ENCODE measurements at regions not wholly inside any gene's neighbourhood (a gene's known extent, or its start where the extent isn't known, plus 50 kb on each side); places are given as distances from the start of the nearest gene placed in this dataset.

DNA sequence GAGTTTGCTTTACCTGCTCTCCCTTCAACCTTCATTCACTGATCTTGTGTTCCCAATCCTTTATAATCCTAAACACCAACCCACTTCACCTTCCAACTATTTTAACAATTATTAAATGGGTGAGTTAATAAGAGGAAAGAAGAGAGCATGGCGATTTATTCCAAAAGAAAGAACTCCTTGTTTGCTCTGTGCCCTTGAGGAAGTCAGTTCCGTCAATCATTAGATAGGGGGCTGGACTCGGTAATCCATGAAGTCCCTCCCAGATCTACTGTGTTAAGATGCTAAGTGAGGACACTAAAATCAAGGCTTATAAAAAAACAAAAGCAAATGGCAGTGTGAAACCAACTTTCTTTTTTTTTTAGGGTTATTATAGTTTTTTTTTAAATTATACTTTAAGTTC lies 589.9 kb downstream of the XIRP2 start:
- DNase-seq (ENCODE audit: extremely low spot score, insufficient read length, low read depth), result no peak
- no peak for FAIRE-seq

DNA sequence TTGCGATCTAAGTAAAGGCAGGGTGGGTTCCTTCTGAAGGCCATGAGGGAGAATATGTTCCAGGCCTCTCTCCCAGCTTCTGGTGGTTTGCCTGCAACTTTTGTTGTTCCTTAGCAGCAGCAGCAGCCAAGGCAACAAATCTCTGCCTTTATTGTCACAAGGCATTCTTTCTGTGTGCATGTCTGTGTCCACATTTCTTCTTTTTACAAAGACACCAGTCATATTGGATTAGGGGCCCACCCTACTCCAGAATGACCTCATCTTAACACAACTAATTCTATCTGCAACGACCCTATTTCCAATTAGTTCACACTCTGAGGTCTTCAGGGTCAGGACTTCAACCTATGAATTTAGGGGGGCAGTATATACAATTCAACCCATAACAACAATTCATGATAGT lies 587.5 kb downstream of the XIRP2 start:
- FAIRE-seq, result no peak
- DNase-seq (ENCODE audit: extremely low spot score, insufficient read length, low read depth), result no peak

DNA sequence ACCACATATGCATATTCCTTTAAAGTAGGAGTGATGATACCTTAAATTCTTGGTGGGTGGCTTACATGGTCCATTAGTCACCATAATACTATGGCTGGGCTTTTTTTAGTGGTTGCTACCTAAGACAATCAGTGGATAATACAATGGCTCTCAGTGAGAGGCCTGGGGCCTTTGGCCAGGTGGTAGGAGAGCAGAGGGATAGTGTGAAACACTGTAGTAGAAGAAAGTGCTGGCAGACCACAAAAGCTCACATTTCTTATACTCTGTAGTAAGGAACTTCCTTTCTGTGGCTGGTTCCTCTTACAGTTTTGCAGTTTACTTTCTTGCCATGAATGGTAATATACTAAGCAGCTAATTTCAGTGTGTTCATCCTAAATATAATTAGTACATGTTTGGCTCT lies 583.5 kb downstream of the XIRP2 start:
- DNase-seq (ENCODE audit: extremely low spot score, insufficient read length, low read depth), result no peak
- FAIRE-seq, result no peak

DNA sequence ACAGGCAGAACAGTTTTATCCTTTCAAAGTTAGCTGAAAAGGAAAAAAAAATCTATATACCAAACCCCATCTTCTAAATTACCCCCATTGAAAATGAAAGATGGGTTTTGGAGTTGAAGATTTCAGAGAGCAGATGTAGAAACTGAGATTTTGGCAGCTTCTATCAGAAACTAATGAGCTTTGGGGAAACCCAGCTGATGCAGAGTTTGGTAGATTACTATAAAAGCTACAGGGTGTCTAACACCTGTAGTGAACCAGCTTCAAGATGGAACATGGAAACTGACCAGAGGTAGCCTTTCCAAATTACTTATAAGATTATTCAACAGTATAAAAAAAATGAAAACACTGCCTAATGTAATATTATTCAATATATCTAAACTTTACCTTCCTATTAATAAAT lies 583.1 kb downstream of the XIRP2 start:
- DNase-seq (ENCODE audit: extremely low spot score, insufficient read length, low read depth) (no peak), FAIRE-seq (no peak)

DNA sequence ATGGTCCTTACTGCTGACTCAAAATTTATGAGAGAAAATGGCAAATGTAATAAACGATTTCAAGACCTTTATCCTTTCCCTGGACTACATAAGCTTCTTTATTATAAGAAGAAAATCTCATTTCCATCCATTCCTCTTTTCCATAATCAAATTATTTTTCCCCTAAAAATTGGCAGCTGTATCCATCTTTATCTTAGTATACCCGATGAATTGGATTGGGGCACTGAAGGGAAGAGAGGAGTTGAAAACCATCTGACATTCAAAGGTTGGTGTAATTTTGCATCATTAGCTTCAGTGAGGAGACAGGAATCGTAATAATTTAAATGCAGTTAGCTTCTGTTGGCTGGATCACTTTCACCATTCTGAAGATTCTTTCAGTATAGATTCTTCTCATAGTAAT lies 574.1 kb downstream of the XIRP2 start:
- FAIRE-seq (no peak), DNase-seq (ENCODE audit: extremely low spot score, insufficient read length, low read depth) (no peak)

DNA sequence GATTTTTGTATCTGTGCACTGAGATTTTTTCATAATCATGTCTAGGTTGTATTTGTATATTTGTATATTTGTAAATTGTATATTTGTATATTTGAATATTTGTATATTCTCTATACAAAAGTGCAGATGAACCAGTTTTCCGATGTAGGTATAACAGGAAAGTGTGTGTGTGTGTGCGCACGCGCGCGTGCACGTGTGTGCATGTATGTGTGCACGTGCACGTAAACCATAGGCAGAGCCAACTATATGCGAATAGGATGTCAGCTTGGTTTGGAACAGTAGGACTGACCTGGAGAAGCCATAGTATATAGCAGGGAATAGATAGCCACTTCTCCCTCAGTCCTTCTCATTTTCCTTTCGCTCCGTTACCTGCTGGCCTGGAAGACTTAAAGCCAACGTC lies 565.8 kb downstream of the XIRP2 start:
- no peak for DNase-seq (ENCODE audit: extremely low spot score, insufficient read length, low read depth)
- FAIRE-seq, result no peak

DNA sequence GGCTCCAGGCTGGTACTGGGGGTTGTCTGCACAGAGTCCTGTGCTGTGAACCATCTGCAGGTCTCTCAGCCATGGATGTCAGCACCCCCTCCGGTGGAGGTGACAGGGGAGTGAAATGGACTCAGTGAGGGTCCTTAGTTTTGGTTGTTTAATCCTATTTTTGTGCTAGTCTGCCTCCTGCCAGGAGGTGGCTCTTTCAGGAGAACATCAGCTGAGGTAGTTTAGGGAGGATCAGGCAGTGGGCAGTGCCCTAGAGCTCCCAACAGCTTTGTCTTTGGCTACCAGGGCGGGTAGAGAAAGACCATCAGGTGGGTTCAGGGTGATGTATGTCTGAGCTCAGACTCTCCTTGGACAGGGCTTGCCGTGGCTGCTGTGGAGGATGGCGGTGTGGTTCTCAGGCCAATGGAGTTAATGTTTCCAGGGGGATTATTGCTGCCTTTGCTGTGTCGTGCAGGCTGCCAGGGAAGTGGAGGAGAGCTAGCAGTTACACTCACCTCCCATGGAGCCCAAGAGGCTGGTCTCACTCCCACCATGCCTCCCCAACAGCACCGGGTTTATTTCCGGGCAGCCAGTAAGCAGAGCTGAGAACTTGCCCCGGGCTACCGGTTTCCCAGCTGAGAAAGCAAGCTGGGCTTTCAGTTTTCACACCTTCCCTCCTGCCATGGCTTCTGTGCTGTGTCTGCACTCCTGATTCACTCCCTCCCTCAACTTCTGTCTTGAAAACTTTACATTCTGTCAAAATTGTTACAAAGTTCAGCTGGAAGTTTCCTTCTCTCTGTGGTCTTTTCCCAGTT lies 563.4 kb downstream of the XIRP2 start:
- no peak for FAIRE-seq
- DNase-seq (ENCODE audit: extremely low spot score, insufficient read length, low read depth), result no peak

DNA sequence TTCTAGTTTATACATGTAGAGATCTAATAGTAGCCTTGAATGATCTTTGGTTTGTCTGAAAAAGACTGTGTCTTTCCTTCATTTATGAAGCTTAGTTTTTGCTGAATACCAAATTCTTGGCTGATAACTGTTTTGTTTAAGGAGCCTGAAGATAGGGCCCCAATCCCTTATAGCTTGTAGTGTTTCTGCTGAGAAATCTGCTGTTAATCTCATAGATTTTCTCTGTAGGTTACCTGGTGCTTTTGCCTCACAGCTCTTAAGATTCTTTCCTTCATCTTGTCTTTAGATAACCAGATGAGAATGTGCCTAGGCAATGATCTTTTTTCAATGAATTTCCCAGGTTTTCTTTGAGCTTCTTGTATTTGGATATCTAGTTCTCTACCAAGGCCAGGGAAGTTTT lies 562.1 kb downstream of the XIRP2 start:
- no peak for DNase-seq (ENCODE audit: extremely low spot score, insufficient read length, low read depth)
- FAIRE-seq, result no peak

DNA sequence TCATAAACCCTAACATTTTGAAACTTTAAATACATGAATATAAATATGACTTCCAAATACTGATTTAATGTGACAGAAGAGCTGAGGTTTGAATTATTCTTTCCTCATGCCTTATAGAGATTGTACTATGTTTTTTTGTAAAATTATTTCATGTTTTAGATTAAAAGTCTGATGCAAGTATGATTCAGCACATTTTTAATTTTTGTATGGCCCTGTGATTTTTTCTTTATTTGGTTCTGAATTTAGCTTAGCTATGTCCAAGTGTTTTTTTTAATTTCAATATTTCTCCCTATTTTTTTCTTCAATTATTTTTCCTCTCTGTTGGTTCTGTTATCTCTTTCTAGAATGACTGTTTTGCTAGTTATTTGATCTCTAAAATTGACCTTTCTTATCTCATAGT lies 552.1 kb downstream of the XIRP2 start:
- DNase-seq (ENCODE audit: extremely low spot score, insufficient read length, low read depth) (no peak), FAIRE-seq (no peak)

DNA sequence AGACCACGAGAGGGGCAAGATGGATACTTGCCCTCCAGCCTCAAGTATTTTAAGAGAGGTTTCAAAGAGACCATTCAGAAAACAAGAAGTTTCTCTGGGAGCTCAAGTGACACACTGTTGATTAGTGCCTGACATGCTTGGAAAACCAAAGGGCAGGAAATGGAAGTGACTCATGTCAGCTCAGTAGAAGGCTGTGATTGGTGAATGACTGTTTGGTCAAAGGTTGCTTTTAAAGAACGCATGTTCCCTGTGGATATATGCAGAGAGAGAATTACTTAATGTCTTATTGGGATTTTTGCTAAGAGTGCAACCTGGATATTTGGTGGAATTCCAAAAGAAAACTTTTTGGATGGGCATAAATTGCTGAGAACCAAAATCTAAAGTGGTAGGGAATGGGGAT lies 549.9 kb downstream of the XIRP2 start:
- DNase-seq (ENCODE audit: extremely low spot score, insufficient read length, low read depth) (no peak), FAIRE-seq (no peak)

DNA sequence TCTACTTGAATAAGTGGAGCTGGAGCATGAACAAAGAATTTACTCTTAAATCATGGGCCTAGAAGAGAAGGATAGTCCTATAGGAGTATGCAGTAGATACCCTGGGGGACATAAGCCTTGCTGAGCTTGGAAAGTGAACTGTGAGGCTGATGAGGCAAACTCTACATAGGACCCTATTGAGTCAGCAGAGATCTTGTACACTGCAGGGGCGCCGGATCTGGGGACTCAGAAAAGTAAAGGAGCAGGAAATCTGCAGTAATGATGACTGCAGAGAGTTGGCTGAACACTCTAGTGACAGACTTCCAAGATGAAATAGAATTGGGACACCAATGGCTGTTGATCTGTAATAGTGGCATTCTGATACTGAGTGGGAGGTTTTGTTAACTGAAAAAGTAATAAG lies 543.7 kb downstream of the XIRP2 start:
- DNase-seq (ENCODE audit: extremely low spot score, insufficient read length, low read depth) (no peak), FAIRE-seq (no peak)

DNA sequence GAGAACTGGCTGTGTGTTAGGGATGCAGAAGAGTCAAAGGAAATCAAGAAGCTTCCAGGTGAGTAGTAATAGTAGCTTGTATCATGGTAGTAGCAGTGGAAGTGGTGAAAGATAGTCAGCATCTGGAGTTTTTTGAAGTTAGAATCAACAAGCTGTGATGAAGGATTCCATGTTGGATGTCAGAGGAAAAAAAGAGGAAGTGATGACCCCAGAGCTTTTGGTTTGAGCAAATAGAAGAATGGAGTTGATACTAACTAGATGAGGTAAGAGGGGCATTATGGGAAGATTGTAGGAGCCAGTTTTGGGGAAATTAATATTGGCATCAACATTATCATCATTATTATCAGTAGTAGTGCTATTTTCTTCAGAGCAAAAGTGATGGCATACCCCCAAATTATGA lies 542.2 kb downstream of the XIRP2 start:
- FAIRE-seq, result no peak
- DNase-seq (ENCODE audit: extremely low spot score, insufficient read length, low read depth), result no peak

DNA sequence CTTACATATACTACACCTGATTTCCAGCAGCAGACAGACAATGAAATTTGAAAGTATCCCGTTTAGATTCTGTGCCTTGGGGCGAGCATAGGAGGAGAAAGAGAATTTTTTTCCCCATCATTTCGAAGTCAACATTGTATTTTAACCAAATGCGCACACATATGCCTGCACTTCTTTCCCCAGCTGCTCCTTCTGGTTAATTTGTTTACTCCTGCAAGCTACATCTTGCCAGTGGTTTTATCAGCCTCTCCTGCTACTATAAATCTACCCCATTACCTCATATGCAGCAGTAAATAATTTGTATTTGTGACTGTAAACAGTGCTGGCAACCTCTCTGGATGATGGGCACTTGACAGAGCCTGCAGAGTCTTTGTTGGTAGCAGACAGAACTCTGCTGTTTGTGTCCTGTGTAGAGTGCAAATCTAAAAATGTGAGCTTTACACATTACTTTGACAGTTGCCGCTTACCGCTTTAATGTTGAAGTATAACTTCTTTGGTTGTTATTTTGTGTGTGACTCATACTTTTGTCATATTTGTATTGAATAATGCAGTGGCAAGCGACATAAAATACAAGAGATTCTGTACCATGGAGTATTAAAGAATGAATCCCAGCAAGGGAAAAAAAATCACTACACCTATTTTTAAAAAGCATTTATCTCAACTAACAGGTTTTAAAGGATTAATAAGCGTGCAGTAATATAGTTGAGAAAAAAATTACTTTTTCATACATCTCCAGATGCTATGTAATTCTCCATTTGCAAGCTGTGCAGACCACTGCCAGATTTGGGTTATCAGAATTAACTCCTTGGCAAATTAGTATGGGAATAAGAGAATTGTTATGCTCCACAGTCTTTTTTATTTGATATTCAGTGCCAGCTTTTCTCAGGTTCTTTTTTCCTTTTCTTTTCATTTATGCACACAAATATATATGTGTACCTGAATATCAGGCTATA lies 536.8 kb downstream of the XIRP2 start:
- no peak for FAIRE-seq
- no peak for DNase-seq (ENCODE audit: extremely low spot score, insufficient read length, low read depth)

DNA sequence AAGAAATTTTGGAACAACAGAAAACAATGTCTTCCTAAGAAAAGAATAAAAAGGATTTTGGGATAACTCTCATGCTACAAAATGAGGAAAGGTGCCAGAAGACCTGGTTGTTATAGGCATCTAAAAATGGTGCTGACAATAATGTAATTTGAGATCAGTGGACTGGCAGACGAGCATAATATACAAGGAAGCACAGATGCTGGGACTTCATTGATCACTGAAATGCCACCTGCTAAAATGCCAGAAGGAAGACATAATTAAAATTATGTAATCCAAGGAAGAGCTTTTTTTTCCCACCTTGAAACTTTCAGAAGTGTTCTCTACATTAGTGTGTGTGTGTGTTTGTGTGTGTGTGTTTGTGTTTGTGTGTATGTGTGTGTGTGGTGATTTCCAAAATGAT lies 535.9 kb downstream of the XIRP2 start:
- DNase-seq (ENCODE audit: extremely low spot score, insufficient read length, low read depth), result no peak
- no peak for FAIRE-seq

DNA sequence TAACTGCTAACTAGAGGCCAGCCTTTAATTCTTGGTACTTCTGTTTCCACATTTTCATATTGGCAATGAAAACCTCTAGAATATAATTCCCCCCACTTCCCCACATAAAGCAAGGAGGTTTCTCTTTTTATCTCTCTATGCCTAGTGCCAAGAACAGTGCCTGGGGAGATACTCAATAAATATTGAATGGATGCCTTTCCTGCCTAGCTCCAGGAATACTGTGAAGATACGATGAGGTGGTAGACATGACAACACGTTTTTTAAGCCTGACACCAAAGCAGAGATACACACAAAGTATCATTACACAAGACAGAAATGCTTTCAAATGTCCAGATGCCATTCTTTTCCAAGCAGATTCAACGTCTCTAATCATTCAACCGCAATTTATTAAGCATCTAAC lies 535.5 kb downstream of the XIRP2 start:
- FAIRE-seq, result no peak
- no peak for DNase-seq (ENCODE audit: extremely low spot score, insufficient read length, low read depth)

DNA sequence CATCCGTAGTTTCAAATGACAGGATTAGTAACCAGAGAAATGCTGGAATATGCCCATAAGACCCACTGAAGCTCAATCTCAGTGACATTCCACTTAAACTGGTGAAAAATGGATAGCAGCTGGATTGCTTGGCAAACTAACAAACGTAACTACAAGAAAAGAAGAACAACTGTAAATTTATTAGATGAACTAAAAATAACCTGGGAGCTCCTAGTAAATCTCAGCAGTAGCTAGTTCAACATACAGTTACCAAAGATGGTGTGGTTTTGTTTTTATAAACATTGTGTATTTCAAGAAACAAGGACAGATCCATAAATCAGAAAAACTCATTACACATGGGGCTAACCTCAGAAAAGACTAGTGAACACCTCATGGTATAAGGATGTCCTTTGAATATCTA lies 531.9 kb downstream of the XIRP2 start:
- no peak for FAIRE-seq
- DNase-seq (ENCODE audit: extremely low spot score, insufficient read length, low read depth), result no peak

DNA sequence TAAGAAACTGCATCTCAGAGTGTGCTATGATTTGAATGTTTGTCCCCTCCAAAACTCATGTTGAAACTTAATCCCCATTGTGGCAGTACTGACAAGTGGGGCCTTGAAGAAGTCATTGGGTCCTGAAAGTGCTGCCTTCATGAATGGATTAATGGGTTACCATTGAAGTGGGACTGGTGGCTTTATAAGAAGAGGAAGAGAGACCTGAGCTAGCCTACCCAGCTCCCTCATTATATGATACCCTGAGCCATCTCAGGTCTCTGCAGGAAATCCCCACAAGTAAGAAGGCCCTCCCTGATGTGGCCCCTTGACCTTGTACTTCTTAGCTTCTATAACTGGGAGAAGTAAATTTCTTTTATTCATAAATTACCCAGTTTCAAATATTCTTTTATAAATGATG lies 526.8 kb downstream of the XIRP2 start:
- no peak for FAIRE-seq
- DNase-seq (ENCODE audit: extremely low spot score, insufficient read length, low read depth), result no peak

DNA sequence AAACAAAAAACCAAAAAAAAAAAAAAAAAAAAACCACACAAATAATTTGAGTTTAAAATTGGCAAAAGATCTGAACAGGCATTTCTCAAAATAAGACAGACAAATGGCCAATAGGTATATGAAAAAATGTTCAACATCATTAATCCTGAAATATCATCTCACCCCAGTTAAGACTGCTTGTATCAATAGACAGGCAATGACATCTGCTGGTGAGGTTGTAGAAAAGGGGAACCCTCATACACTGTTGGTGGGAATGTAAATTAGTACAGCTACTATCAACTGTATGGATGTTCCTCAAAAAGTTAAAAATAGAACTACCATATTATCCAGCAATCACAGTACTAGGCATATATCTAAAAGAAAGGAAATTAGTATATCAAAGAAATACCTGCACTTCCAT lies 523.1 kb downstream of the XIRP2 start:
- FAIRE-seq, result no peak
- DNase-seq (ENCODE audit: extremely low spot score, insufficient read length, low read depth), result no peak

DNA sequence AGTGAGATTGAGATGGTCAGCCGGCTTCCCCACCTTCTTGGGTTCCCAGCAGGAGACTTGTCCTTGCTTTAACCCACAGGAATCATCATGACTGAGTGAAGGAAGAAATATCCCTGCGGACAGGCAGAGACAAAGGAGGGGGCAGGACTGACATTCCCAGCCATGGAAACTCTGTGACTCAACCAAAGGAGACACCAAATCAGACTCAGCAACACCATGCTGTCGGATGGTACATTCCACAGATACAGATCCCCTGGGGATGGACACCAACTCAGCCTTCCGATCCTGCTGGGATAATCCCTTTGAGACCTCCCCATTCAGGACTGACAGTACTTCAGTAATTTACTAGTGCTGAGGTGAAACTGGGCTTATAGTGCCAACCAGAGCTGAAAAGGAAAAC lies 518.3 kb downstream of the XIRP2 start:
- no peak for FAIRE-seq
- no peak for DNase-seq (ENCODE audit: extremely low spot score, insufficient read length, low read depth)

DNA sequence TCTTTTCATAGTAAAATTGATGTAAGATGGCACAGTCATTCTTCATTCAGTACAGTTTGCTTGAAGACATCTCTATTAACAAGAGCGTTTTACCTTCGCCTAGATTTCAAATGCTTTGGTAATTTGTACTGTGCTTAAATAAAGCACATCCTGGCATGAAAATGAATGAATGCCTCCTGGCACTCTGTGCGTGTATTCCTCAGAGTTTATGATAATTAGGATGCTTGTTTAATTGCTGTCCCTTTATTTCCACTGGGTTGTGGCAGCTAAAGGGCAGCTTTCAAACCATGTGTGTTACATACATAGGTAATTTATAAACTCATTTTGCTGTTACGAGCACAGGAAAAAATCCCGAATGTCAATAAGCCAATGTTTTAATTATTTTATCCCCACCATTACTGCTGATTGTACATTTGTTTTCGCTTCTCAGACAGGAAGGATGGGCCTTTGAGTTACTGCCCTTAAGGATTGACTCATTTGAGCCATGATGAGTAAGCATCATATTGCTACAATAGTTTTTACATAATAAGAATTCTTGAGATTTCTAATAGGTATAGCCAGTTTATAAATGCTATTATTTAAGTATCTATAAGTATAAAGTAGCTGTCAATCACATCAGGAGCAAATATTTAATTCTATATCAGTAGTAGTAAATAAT lies 516.5 kb downstream of the XIRP2 start:
- FAIRE-seq (no peak), DNase-seq (ENCODE audit: extremely low spot score, insufficient read length, low read depth) (no peak)

DNA sequence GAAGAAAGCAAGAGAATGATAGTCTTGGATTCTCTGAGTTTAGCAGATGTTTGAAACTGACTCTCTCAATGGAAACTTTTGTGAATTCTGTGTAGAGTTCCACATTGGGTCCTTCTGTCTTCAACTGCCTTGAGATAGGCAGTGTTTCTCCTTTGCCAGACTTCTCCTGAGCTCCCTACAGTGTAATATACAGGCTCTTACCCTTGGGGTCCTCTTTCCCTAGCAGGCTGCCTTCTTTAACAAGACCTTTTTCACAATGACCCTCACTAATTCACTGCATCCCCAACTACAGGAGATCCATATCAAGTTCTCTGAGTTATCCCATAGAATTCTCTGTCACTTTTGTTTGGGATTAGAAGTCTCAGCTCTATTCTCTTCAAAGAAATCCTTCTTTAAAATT lies 513.0 kb downstream of the XIRP2 start:
- FAIRE-seq (no peak), DNase-seq (ENCODE audit: extremely low spot score, insufficient read length, low read depth) (no peak)
